IPS-NIHi11 (cell line): ENCODE measurements at regions not wholly inside any gene's neighbourhood (a gene's known extent, or its start where the extent isn't known, plus 50 kb on each side); places are given as distances from the start of the nearest gene placed in this dataset.
"Not testable (repeated sequence)": the region's sequence is repeated elsewhere in the genome, so short reads cannot be mapped to it uniquely, and the experiment has no call there.

Experiments
- DNase-seq: peaks from one replicate; pipeline ENCODE4 v3.0.0; 2012; ENCODE audit warnings: mixed read lengths, low spot score

DNA sequence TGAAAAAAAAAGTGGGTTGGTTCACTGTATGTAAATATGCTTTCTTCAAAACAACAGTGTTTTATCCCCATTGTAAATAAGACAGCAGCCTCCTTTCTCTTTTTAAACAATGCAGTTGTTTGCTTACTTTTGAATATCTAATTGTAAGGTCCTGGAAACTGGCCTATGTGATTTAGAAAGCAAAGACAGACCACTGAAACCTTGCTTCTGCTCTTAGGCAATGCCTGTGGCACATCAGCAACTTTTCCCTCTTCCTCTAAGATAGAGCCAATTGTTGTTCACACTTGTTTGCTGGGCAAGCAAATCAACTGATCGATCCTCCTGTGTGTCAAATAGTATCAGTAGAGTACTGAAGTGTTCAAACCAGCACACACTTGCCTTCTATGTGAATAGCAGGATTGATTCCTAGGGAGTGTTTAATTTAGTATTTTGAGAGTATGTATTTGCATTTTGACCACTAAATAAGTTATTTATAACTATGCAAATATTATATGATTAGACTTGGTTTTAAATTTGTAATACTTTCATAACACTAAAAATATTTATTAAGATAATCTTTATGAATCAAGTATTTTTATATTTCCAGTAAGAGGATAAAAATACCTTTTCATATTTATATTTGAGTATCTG lies 55.4 kb upstream of the GRPR start:
- no peak for DNase-seq

DNA sequence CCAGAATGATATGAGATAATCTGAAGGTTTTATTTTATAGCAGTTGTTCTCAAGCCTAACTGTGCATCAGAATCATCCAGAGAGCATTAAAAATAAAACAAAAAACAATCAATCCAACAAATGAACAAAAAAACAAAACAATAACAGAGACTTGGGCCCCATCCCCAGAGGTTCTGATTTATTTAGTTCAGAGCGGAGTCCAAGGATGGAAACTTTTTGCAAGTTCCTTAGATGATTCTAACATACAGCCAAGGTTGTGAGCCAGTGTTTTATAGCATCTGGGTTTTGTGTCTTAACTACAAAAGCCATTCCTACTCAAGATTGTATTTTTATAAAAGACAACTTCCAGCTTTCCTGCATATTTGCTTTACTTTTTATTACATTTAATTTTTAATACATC lies 59.4 kb upstream of the GRPR start:
- no peak for DNase-seq

DNA sequence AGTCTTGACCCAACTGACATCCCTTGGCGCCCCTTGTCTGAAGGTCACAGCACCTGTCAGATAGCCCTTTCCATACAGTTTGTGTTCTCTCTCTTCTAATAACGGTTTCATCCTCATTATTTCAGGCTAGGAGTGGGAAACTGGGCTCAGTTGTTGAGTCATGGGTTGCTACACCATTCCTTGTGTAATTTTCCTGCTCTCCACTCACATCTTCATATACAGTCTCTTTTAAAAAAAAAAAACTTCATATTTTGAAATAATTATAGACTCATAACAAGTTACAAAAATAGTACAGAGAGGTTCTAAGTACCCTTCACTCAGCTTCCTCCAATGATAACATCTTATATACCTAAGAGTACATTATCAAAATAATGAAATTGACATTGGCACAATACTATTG lies 60.2 kb upstream of the GRPR start:
- DNase-seq: no peak

DNA sequence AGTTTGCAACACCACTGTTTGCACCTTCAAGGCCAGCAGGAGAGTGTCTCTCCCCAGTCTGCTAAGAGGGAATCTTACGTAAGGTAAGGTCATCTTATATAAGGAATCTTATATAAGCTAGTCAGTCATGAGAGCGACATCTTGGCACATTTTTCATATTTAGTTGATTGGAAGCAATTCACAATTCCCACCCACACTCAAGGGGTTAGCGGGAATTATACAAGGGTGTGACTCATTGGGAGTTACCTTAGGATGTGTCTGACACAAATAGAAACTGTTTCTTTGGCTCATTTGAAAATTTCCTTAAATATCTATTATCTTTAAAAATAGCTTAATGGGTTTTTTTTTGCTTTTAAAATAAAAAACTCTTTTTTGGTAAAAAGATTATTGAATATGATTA lies 62.1 kb upstream of the GRPR start:
- no peak for DNase-seq

DNA sequence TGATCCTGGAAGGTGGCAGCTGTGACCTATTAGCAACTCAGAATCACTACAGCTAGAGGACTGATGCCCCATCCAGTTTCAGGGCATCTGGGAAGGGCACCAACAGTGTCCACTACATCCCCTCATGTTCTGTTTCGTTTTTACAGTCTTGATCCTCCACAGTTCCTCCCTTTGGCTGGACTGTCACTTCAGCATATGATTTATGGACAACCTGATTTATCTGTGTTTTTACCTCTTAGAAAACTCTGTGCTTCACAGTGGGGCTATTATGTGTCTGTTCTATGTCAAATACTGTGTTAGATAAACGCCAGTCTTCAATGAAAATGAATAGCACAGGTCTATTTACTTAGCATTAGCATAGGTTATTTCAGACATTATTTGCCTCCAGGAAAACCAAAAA lies 63.1 kb upstream of the GRPR start:
- no peak for DNase-seq

DNA sequence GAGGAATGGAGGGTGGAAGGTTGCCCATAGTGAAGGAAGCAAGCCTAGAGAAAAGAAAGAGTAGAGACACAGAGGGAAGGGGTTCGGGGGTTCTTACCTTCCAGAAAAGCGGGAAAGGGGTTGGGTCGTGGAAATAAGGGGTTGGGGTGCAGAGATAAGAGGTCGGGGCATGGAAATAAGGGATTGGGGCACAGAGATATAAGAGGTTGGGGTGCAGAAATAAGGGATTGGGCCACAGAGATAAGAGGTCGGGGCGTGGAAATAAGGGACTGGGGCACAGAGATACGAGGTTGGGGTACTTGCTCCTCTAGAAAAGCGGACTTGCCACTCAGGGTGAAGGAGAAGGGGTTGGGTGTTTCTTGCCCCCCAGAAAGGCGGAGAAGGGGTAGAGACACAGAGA lies 74.2 kb upstream of the GRPR start:
- not testable (repeated sequence) for DNase-seq

DNA sequence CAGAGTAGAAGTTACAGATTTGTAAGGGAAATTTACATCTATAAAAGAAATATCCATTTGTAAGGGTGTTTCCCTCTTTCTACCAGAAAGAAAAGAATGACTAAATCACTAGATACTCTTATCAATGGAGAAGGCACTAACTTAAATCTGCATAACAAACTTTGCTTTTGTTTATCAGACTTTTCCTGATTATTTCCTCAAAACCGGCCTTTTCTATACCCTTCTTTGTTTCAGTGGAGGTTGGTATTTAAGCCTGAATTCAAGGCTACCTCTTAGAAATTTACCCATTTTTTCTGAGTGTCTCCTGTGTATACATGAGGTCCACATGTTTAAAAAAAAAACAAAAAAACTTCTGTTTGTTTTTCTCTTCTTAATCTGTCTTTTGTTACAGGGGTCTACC lies 80.4 kb upstream of the GRPR start:
- no peak for DNase-seq

DNA sequence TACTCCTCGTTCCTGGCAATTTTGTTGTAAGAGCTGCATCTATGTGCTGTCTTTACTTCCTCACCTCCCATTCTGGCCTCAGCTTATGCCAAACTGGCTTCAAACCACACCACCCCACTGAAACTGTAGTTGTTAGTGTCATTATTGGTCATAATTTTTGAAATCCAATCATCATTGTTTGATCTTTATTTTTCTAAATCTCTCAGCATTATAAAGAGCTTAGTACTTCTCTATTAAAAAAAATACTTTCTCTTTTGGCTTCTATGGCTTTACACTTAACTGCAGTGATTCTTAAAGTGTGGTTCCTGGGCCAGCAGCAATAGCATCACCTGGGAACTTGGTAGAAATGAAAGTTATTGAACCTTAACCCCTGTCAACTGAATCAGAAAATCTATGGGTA lies 83.5 kb upstream of the GRPR start:
- DNase-seq: no peak

DNA sequence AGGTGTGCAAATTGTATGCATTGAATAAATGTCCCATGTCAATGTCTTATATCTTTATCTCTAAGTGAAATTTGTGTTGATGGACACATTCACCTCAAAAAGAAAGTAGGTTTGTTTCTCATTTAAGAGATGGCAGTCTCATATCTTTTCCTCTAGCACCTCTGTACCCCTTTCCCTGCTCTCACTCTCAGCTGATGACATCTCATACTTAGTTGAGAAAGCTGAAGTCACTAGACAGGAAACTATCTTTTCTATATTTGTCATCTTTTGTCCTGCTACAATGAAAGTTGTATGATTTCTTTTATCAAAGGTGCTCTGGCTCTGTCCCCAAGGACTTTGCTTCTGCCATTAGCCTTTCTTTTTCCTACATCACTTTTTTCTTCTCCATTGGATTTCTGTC lies 84.0 kb upstream of the GRPR start:
- no peak for DNase-seq

DNA sequence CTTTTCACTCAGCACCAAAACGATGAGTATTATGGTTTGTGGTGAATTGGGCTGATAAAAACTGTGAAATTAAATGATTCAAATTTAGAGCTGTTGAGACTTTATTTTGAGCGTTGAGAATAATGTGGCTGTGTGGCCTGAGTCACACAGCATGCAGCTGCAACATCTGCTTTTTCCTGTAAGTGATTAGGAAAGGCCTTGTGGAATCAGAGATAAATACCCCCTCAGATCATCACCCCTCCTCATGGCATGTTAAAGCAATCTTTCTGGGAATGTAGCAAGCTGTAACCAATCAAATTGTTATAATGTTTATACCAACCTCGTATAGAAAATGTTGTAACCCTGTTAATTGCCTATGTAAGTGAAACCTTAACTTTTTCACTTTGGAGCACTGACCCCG lies 90.0 kb upstream of the GRPR start:
- DNase-seq: no peak

DNA sequence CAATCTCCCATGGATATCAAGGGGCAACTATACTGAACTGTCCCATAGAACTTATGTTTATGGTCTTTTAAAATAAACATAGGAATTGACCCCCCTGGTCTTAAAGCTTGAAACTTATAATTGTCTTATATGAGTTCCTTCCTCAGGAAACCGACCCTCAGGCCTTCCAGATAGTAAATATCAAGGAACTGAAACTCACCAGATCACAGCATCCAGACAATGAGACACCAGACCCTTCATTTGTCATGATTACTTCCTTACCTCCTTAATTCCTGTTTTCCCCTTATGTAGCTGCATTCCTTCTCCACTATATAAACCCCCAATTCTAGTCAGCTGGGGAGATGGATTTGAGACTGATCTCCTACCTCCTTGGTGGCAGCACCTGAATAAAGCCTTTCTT lies 94.8 kb upstream of the GRPR start:
- DNase-seq: no peak

DNA sequence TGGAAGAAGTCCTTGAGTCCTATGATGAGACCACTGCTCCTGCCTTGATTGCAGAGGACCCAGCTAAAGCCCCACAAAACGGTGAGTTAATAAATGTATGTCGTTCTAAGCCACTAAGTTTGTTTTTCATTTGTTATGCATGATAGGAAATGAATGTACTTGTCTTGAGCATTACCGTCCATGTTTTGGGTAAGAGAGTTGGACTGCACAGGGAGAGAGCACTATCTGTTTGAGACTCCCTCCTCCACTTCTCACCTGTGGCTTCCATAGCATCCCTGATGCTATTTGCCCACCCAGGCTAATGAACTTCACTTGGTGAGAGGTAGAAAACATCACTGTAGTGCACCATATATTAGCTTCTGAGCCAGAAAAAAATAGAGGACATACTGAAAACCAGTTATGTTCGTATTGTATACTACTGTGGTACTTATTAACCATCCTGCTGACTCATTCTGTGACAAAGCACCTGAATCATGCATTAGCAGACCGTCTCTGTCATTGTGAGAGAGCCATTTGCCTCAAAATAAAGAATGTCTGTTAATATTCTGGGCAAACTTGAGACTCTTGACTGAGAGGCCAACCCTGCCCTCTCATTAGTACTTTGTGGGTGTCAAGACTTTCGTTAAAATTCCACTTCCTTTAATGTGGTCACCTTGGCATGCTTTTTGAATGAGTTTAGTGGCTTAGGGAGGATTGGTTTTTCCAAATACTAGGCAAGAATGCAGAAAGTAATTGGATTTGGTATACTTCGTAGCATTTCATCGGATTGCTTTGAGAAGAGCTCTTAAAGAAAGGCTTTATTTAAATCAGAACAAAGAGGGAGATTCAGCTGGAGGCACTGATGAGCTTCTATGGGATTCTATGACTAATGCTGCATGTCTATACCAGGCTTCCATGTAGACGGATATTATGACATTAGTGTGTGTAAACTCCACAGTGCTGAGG lies 99.3 kb upstream of the GRPR start:
- no peak for DNase-seq

DNA sequence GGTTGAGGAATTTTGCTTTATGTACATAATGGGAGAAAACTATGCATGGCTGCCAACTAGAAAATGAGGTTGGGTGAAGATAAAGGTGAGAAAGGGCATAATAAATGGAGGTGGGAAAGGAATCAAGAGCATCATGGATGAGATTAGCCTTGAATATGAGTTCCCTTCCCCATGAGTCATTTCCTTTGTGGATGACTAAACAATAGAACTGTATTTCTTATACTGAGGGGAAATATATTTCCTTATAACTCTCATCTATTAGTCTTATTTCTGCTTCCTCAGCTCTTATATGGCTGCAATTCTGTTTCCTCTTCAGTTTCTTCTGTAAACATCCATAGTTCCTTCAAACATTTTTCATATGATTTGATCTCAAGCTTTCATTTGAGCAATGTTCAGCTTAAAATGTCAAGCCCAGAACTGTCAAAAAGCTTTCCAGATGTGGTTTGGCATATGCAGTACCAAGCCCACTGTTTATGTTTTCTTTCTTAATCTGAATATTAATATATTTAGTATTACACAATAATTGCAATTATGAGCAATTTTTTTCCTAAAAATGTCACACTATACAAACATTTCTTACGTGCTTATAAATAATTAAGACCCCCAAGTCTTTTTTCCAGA lies 100.7 kb upstream of the GRPR start:
- DNase-seq: no peak

DNA sequence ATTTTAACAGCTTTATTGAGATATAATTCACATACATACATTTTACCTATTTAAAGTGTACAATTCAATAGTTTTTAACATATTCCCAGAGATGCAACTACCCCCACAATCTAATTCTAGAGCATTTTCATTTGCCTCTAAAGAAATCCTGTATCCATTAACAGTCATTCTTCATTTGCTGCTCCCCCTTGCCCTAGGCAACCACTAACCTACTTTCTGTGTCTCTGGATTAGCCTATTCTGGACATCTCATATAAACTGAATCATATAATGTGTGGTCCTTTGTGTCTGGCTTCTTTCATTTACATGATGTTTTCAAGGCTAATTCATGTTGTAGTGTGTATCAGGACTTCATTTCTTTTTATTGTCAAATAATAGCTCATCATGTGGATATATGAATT lies 105.1 kb upstream of the GRPR start:
- no peak for DNase-seq

DNA sequence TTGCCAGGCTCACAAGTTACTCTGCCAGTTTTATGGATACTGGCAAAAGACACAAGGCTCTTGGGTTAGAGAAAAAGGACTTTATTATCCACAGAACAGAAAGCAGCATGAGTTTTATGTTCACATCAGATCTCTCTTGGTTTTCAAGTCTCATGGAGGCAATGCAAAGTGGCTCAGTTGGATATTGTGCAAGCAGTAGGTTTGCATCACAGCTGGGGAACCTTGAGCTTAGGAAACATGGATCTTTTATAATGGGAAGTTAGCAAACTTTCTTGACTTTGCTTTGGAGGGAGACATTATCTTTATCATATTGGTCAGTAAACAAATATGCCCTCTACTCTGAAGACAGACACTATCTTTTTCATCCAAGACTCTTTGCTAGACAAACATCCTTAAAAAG lies 109.2 kb upstream of the GRPR start:
- DNase-seq: no peak

DNA sequence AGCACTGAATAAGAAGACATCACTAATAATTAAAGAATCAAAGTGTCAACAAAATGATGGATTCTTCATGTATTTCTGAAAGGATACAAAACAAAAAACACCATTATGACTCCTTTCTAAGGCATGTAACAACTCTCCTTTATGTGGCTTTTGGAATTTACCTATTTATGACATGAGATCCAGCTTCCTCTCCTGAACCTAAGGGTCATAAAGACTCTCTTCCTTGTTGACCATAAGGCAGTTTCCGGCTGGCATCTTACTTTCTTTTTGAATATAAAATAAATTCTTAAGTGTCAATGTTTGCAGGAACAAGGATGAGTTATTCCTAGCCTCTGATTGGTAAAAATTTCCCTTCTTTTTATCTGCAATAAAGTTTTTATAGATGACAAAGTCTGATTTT lies 111.1 kb upstream of the GRPR start:
- no peak for DNase-seq

DNA sequence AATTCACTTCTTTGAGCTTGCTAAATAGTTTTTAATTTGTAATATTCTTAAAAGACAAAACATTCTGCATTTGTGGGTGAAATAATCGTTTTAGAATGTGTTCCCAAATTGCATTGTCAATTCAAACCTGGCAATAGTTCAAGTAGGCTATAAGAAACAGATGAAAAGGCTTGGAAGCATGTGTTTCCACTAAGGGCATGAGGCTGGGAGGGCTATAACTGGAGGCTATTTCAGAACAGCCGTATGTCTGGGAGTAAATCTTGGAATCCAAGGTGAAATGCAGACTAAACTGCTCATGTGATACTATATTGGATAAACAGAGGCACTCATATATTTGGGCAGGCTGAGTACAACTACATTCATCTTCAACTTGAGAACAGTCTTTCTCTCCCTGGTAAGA lies 117.4 kb upstream of the GRPR start:
- DNase-seq: no peak

DNA sequence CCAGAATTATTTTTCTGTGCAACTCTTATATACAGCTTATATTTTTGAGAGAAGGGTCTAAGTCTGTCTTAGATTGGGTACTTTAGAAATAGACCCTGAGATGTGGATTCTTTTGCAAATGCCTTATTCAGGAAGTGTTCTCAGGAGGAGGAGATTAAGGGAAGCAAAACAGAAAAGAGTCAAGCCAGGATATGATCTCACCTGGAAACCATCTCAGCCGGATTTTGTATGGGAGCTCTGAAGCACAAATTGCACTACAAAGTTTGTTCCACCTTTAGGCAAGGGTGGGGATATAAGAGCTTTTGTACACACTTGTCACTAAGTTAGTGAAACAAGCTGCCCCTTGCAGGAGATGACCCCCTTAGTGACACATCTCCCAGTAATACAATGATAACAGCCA lies 121.2 kb upstream of the GRPR start:
- DNase-seq: no peak

DNA sequence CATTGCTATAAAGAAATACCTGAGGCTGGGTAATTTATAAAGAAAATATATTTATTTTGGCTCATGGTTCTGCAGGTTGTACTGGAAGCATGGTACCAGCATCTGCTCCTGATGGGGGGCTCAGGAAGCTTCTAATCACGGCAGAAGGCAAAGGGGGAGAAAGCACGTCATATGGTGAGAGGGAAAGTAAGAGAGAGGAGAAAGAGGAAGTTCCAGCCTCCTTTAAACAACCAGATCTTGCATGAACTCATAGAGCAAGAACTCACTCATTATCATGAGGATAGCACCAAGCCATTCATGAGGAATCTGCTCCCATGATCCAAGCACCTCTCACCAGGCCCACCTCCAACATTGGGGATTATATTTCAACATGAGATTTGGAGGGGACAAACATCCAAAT lies 125.0 kb upstream of the GRPR start:
- no peak for DNase-seq

DNA sequence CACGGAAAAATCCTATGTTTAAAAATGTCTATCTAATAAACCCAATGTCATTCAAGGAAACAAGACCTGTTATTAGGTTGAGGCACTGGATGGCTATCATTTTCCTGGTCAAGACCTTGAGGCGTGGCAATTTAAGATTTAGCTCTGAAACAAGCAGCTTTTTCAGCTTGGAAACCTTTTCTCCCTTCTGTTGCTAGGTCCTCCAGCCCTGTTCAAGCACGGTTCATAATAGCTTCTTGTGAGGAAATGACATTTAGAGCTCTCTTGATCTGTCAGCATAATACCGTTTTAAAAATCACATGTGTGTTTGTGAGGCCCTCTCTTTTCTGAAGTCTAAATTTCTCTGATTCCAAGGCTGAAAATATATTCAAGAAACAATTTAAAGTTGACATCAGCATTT lies 133.6 kb upstream of the GRPR start:
- no peak for DNase-seq

DNA sequence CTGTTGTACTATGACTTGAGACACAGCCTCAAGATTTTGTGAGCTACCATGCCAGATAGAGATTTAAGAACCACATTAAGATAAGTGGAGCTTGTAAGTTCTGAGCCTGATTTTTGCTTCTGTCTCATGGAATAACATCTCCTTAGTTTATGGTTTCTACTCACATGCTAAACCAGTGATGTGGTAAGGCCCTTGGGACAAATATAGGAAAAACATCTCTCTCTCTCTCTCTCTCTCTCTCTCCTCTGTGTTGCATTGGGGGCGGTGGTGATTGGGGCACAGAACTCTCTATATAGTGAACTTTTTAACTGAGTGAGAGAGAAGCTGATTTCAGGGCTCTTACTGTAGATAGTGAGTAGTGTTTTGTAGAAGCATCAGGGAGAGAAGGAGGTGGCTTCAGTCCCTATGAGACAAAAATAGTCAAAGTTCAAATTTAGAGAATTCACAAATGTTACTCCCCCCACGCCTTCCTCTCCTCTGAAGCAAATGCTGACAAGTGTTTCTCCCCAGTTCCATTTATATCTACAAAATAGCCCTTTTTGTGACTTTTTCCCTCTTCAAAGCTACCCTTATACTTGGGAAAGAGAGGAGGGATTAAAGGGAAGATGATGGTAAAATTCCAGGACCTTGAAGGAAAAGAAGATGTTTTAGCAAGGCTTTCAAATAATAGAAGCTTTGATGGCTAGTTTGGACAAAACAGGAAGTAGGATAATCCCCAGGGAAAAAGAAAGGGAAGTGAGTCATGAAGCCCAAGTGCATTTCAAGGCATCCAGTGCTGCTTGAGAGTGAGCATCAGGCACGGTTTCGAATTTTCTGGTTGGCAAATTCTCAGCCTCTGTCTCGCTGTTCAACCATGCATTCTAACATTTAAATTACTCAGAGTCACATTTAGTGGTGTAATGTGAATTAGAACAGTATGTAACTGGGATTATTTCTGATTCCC lies 134.3 kb upstream of the AP1S2 start:
- DNase-seq: no peak

DNA sequence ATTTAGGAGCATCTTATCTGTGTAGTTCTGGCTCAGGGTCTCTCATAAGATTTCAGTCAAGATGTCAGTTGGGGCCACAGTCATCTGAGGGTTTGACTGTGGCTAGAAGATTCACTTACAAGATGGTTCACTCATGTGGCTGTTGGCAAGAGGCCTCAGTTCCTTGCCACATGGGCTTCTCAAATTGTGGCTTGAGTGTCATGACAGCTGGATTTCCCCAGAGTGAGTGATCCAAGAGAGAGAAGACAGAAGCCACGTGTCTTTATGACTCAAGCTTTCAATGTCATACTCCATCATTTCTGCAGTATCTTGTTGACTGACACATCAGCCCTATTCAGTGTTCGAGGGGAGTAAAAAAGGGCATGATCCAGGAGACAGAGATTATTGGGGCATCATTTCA lies 131.3 kb upstream of the AP1S2 start:
- DNase-seq: no peak
